Activated T-cell treated with anti-CD3 and anti-CD28 coated beads for 1 hour (primary cell): ENCODE measurements at regions not wholly inside any gene's neighbourhood (a gene's known extent, or its start where the extent isn't known, plus 50 kb on each side); places are given as distances from the start of the nearest gene placed in this dataset.

Experiments
- DNase-seq: peaks from one replicate; pipeline ENCODE4 v3.0.0-alpha.2; 2020; ENCODE audit warnings: low read depth

GRCh38 chr10:4196183-4196582 is 411.2 kb upstream of the KLF6 start:
- no peak for DNase-seq

GRCh38 chr10:4195213-4195612 is 410.2 kb upstream of the KLF6 start:
- DNase-seq: no peak

- no peak for DNase-seq
These were observed 409.2 kb upstream of the KLF6 start for GRCh38 chr10:4194231-4194630.

GRCh38 chr10:4191894-4192293 is 406.9 kb upstream of the KLF6 start:
- no peak for DNase-seq

- no peak for DNase-seq
These were observed 406.3 kb upstream of the KLF6 start for GRCh38 chr10:4191354-4191753.

GRCh38 chr10:4190876-4191275 is 405.9 kb upstream of the KLF6 start:
- DNase-seq: no peak

- DNase-seq: no peak
These were observed 404.3 kb upstream of the KLF6 start for GRCh38 chr10:4189281-4189680.

- no peak for DNase-seq
These were observed 403.4 kb upstream of the KLF6 start for GRCh38 chr10:4188406-4188805.

- DNase-seq: no peak
These were observed 402.0 kb upstream of the KLF6 start for GRCh38 chr10:4186849-4187540.

GRCh38 chr10:4183761-4184261 is 398.8 kb upstream of the KLF6 start:
- no peak for DNase-seq

GRCh38 chr10:4181621-4182049 is 396.6 kb upstream of the KLF6 start:
- no peak for DNase-seq

GRCh38 chr10:4181081-4181480 is 396.1 kb upstream of the KLF6 start:
- no peak for DNase-seq

- no peak for DNase-seq
These were observed 392.8 kb upstream of the KLF6 start for GRCh38 chr10:4177791-4178190.

GRCh38 chr10:4176500-4177281 is 391.7 kb upstream of the KLF6 start:
- DNase-seq: no peak

- DNase-seq: no peak
These were observed 389.2 kb upstream of the KLF6 start for GRCh38 chr10:4174197-4174596.

GRCh38 chr10:4170633-4171314 is 385.8 kb upstream of the KLF6 start:
- DNase-seq: no peak

GRCh38 chr10:4170181-4170580 is 385.2 kb upstream of the KLF6 start:
- DNase-seq: no peak

GRCh38 chr10:4169448-4169847 is 384.4 kb upstream of the KLF6 start:
- DNase-seq: no peak

- no peak for DNase-seq
These were observed 382.2 kb upstream of the KLF6 start for GRCh38 chr10:4167216-4167615.

- DNase-seq: no peak
These were observed 377.7 kb upstream of the KLF6 start for GRCh38 chr10:4162571-4163286.

- DNase-seq: no peak
These were observed 374.2 kb upstream of the KLF6 start for GRCh38 chr10:4159173-4159572.

GRCh38 chr10:4154191-4154715 is 369.2 kb upstream of the KLF6 start:
- DNase-seq: no peak
